IPS DF 4.7 (cell line): ENCODE measurements at regions not wholly inside any gene's neighbourhood (a gene's known extent, or its start where the extent isn't known, plus 50 kb on each side); places are given as distances from the start of the nearest gene placed in this dataset.

Experiments used
- DNase-seq: peaks from one replicate; pipeline ENCODE4 v3.0.0-alpha.2; 2013; ENCODE audit warnings: low spot score; ENCODE audit errors: extremely low read depth

GRCh38 chr7:35581605-35582210 is 113.2 kb downstream of the HERPUD2 start:
- DNase-seq, result no peak

GRCh38 chr7:35576031-35576573 is 118.8 kb downstream of the HERPUD2 start:
- DNase-seq, result no peak

GRCh38 chr7:35571611-35572240 is 123.2 kb downstream of the HERPUD2 start:
- no peak for DNase-seq

GRCh38 chr7:35570937-35571336 is 124.0 kb downstream of the HERPUD2 start:
- no peak for DNase-seq

- no peak for DNase-seq
Observed at GRCh38 chr7:35565927-35566326, 129.0 kb downstream of the HERPUD2 start.

- no peak for DNase-seq
Observed at GRCh38 chr7:35558841-35559240, 136.1 kb downstream of the HERPUD2 start.

GRCh38 chr7:35556515-35557471 is 138.1 kb downstream of the HERPUD2 start:
- DNase-seq, result no peak

GRCh38 chr7:35555934-35556333 is 139.0 kb downstream of the HERPUD2 start:
- no peak for DNase-seq

GRCh38 chr7:35555386-35555785 is 139.5 kb downstream of the HERPUD2 start:
- DNase-seq, result no peak

- DNase-seq, result no peak
Observed at GRCh38 chr7:35553519-35553918, 141.4 kb downstream of the HERPUD2 start.

GRCh38 chr7:35552691-35553090 is 142.2 kb downstream of the HERPUD2 start:
- DNase-seq, result no peak

GRCh38 chr7:35551321-35552081 is 143.4 kb downstream of the HERPUD2 start:
- no peak for DNase-seq

- no peak for DNase-seq
Observed at GRCh38 chr7:35550831-35551230, 144.1 kb downstream of the HERPUD2 start.

GRCh38 chr7:35549781-35550180 is 145.2 kb downstream of the HERPUD2 start:
- no peak for DNase-seq

- no peak for DNase-seq
Observed at GRCh38 chr7:35548291-35548690, 146.6 kb downstream of the HERPUD2 start.

GRCh38 chr7:35546691-35547429 is 148.1 kb downstream of the HERPUD2 start:
- DNase-seq, result no peak

GRCh38 chr7:35545831-35546230 is 149.1 kb downstream of the HERPUD2 start:
- no peak for DNase-seq

GRCh38 chr7:35544028-35544742 is 150.8 kb downstream of the HERPUD2 start:
- no peak for DNase-seq

GRCh38 chr7:35537067-35538023 is 157.6 kb downstream of the HERPUD2 start:
- DNase-seq, result peak; percentile 44
